Psoas muscle (tissue), 7 donors: ENCODE measurements at regions not wholly inside any gene's neighbourhood (a gene's known extent, or its start where the extent isn't known, plus 50 kb on each side); places are given as distances from the start of the nearest gene placed in this dataset.

ENCODE experiments used
- ATAC-seq, 4 donors: fragments of 200-7000 bp; cut with Tn5 transposase; one replicate each; pipeline ENCODE4 v1.9.1; 2020; ENCODE audit warnings: moderate library complexity in 3 of 4, mild to moderate bottlenecking in 2 of 4
- DNase-seq, 2 donors: peaks; one replicate each; pipeline ENCODE4 v3.0.0-alpha.2; 2020
- H3K27ac ChIP-seq: fragments of 200-600 bp; one replicate; pipeline ENCODE4 v1.8.0; 2022
- H3K27me3 ChIP-seq, 3 donors: fragments of 200-600 bp in 1 of 3; one replicate each; pipeline versions ENCODE4 v1.6.1 to v1.8.0; 2013 to 2022; ENCODE audit warnings: low read length in 2 of 3, mild to moderate bottlenecking in 2 of 3, moderate library complexity in 1 of 3; ENCODE audit not compliant: insufficient read depth in 3 of 3
- H3K36me3 ChIP-seq, 2 donors: fragments of 200-600 bp in 1 of 2; one replicate each; pipeline versions ENCODE4 v1.6.1 to v1.8.0; 2013 to 2022; ENCODE audit warnings: low read depth in 1 of 2, mild to moderate bottlenecking in 1 of 2, moderate library complexity in 1 of 2; ENCODE audit not compliant: insufficient read depth in 1 of 2
- H3K4me1 ChIP-seq: fragments of 200-600 bp; one replicate; pipeline ENCODE4 v1.8.0; 2022
- H3K4me3 ChIP-seq: fragments of 200-600 bp; one replicate; pipeline ENCODE4 v1.8.0; 2022; ENCODE audit warnings: mild to moderate bottlenecking
- H3K9me3 ChIP-seq: fragments of 200-600 bp; one replicate; pipeline ENCODE4 v1.8.0; 2022
- WGBS, 3 donors: extraction: QIAGEN DNeasy Blood & Tissue Kit; methylation state at CpG; one replicate each; pipeline versions ENCODE4 v1.1.6 to v1.1.7; 2013; 5-methylcytosine and 5-hydroxymethylcytosine counted together
- intact Hi-C, 2 donors: fragments of 100-400 bp; cut with DNase I; formaldehyde crosslinking; loops; one replicate each; pipeline versions ENCODE4 v1.11.0 to v1.14.2; 2022
- TF ChIP-seq, protein P1 (sequence below): fragments of 200-600 bp; IDR thresholded peaks from one replicate; pipeline ENCODE4 v1.8.0; 2022; ENCODE audit warnings: antibody characterized with exemption
- donor health status: healthy with polysubstance abuse.
- donor health status: DM: no; HTN: no; CAD: no; lungs with moderate emphysema.
- donor health status: Bipolar disorder and iron deficiency.
- donor health status: healthy.
- donor health status: DM: yes; HTN: yes; CAD: no.
- donor health status: DM: no; HTN: no; CAD: no.
- donor health status: DM: yes; HTN: yes; CAD: no.

DNA sequence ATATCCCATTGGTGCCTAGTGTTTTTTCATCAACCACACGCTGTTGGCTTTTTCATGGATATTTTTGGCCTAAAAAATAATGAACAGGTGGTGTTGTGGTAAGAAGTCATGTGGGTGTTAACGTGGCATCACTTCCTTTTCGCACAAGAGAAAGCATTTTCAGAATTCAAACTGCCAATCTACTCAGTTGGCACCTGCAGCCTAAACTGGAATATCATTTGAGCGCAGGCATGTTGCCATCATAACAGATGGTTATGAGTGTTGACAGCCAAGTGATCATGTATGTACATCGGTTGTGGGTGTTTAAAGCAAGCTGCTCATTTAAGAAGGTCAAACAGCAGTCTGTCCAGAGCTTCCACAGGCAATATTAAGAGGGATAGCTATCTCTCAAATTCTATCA is 1963.0 kb downstream of the NCAM2 start:
- WGBS, 3 donors, result 24 to 32% (median 27%) methylated on average over 5 of the region's 5 CpGs
- H3K36me3 ChIP-seq, result no peaks in the 10 kb centered on the region
- H3K4me3 ChIP-seq, result no peak overlapping the region
- DNase-seq (no peak), ATAC-seq (no peak)
- no peak overlapping the region for H3K27ac ChIP-seq
- H3K4me1 ChIP-seq, result no peaks in the 10 kb centered on the region
- TF ChIP-seq, protein P1, sequence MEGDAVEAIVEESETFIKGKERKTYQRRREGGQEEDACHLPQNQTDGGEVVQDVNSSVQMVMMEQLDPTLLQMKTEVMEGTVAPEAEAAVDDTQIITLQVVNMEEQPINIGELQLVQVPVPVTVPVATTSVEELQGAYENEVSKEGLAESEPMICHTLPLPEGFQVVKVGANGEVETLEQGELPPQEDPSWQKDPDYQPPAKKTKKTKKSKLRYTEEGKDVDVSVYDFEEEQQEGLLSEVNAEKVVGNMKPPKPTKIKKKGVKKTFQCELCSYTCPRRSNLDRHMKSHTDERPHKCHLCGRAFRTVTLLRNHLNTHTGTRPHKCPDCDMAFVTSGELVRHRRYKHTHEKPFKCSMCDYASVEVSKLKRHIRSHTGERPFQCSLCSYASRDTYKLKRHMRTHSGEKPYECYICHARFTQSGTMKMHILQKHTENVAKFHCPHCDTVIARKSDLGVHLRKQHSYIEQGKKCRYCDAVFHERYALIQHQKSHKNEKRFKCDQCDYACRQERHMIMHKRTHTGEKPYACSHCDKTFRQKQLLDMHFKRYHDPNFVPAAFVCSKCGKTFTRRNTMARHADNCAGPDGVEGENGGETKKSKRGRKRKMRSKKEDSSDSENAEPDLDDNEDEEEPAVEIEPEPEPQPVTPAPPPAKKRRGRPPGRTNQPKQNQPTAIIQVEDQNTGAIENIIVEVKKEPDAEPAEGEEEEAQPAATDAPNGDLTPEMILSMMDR, result no peak
- no peaks in the 10 kb centered on the region for H3K9me3 ChIP-seq
- intact Hi-C loops, result no loop called here
- H3K27me3 ChIP-seq, result no peaks in the 10 kb centered on the region

DNA sequence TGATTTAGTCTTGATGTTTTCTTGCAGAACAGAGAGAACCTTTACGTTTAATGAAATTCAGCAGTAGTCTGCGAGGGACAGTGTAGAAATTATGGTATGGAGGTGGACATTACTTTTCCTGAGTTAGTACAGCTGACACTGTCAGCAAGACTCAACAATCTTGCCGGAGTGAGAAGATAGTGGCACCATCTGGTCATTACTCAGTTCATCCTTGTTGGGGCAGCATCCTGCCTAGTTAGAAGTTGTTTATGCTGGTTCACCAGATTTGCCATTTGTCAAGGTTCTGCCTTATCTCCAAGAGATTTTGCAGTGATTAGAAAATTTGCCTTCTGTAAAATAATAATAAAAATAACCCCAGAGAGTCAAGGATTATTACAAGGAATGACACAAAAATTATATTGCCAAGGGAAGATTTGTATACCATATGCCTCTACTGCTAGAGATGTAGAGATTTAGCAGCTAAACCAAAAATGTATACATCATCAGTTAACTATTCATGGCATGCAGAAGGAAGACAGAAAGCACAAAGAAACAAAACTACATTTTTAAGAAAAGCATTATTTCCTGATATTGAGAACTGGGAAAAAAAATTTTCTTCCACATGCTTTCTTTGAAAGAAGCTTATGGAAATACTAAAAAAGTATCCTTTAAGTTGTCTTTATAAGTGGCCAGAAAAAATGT is 1967.4 kb downstream of the NCAM2 start:
- DNase-seq, result no peak
- no peak overlapping the region for H3K4me3 ChIP-seq
- no peaks in the 10 kb centered on the region for H3K36me3 ChIP-seq
- no peaks in the 10 kb centered on the region for H3K27me3 ChIP-seq
- no peaks in the 10 kb centered on the region for H3K9me3 ChIP-seq
- intact Hi-C loops, result no loop called here
- TF ChIP-seq, protein P1, result no peak
- H3K27ac ChIP-seq, result no peak overlapping the region
- WGBS, 3 donors, result 49 to 58% (median 50%) methylated on average over 3 of the region's 3 CpGs
- no peak for ATAC-seq
- no peaks in the 10 kb centered on the region for H3K4me1 ChIP-seq

DNA sequence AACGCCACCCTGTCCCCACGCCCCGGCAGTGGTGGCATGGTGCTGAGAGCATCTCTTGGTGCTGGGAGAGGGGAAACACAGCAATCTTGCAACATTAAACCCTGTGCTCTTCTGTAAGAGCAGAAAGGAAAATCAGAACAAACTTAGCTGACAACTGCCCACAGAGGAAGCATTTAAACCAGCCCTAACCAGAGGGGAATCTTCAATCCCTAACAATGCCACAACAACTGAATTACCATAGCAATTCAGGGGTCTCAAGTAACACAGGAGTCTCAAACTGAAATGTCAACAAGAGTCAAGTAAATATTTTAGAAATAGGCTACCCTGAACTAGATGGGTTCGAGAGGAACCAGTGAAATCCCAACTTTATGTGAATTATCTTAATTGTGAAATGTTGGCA is 1983.6 kb downstream of the NCAM2 start:
- no peak for ATAC-seq
- Histone ChIP-seq H3K36me3 (no peaks in the 10 kb centered on the region), H3K27me3 (no peaks in the 10 kb centered on the region), H3K9me3 (no peaks in the 10 kb centered on the region), H3K4me1 (no peaks in the 10 kb centered on the region), H3K27ac (no peak overlapping the region), H3K4me3 (no peak overlapping the region)
- TF ChIP-seq, protein P1, result no peak
- WGBS, 3 donors, result 71 to 91% (median 79%) methylated on average over 4 of the region's 4 CpGs
- no peak for DNase-seq
- intact Hi-C loops, result no loop called here

DNA sequence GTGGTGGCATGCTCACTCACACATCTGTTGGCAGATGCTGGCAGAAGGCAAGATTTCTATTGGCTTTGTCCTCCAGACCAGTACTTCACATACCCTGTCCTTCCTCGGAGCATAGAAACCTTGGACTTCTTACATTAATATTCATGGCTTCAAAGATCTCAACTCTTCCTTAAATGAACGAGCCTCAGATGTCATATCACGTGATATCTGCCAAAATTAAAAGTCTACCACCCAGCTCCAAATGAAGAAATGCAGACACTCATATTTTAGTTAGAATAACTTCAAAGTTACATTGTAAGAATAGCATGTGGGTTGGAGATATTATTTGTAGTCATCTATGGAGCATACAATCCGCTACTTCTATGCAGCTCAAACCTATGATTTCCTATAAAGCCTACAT is 1994.9 kb downstream of the NCAM2 start:
- WGBS, 3 donors, result 75 to 84% (median 78%) methylated on average over 4 of the region's 4 CpGs
- Histone ChIP-seq H3K27ac (no peak overlapping the region), H3K36me3 (no peaks in the 10 kb centered on the region), H3K9me3 (no peaks in the 10 kb centered on the region), H3K27me3 (no peaks in the 10 kb centered on the region), H3K4me1 (no peaks in the 10 kb centered on the region), H3K4me3 (no peak overlapping the region)
- TF ChIP-seq, protein P1, result no peak
- ATAC-seq, result no peak
- DNase-seq, result no peak
- intact Hi-C loops, result no loop called here
